GM18873 (cell line): ENCODE measurements at regions not wholly inside any gene's neighbourhood (a gene's known extent, or its start where the extent isn't known, plus 50 kb on each side); places are given as distances from the start of the nearest gene placed in this dataset.
"Not testable (repeated sequence)": the region's sequence is repeated elsewhere in the genome, so short reads cannot be mapped to it uniquely, and the experiment has no call there.

Experiments used
- ATAC-seq: cut with Tn5 transposase; IDR thresholded peaks from one replicate; pipeline ENCODE4 v1.9.1; 2021; ENCODE audit warnings: mild to moderate bottlenecking, moderate library complexity, moderate number of reproducible peaks; ENCODE audit not compliant: unreplicated experiment, low FRiP score

- no peak for ATAC-seq
Measured at GRCh38 chr9:22970434-22970975, 523.9 kb downstream of the DMRTA1 start.

- no peak for ATAC-seq
Measured at GRCh38 chr9:22975951-22976350, 529.3 kb downstream of the DMRTA1 start.

DNA sequence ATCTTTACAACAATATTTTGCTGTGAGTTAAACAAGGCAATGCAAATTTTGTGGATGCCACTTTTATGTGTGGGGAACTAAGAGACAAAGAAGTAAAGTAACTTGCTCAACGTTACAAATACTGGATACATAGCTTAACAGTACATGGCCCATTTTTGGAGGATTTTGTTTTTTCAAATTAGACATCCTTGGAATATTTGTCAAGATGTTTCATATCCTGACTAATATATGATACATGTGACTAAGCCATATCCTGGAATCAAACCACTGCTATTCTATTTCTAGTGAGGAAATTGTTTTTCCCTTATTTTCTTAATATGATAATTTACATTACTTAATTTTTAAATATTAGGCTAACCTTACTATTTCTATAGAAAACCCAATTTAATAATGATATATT is 529.8 kb downstream of the DMRTA1 start:
- no peak for ATAC-seq

GRCh38 chr9:22980429-22980828 is 533.8 kb downstream of the DMRTA1 start:
- ATAC-seq: not testable (repeated sequence)

- ATAC-seq: no peak
Measured at GRCh38 chr9:22986556-22986955, 539.9 kb downstream of the DMRTA1 start.

DNA sequence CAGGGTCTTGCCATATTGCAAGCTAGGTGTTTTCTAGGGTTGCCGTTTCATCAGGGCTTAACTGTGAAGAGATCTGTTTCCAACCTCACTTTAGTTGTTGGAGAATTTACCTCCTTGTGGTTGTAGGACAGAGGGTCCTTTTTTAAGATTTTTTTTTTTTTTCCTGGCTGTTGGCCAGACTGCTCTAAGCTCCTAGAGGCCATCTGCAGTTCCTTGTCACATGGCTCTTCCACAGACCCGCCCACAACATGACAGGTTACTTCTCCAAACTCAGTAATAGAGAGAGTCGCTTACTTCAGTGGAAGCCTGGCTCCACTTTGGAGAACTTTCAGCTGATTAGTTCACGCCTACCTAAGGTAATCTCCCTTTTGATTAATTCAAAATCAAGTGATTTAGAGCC is 543.7 kb downstream of the DMRTA1 start:
- no peak for ATAC-seq

DNA sequence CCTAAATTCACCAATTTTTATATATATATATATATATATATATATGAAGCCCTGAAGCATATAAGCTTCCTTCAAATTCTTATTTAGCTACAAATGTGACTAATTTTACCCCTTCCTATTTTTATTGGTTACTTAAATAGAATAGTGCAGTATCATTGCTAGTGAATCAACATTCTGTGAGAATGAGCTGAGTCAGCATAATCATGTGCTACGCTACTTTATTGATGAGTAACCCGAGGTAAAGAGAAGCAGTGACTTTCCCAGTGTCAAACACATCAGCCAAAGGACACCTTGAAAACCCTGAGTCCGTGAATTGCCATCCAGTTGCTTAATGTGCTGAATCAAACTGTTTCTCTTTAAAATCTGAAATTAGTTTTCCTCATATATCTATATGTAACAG is 546.2 kb downstream of the DMRTA1 start:
- ATAC-seq: no peak

DNA sequence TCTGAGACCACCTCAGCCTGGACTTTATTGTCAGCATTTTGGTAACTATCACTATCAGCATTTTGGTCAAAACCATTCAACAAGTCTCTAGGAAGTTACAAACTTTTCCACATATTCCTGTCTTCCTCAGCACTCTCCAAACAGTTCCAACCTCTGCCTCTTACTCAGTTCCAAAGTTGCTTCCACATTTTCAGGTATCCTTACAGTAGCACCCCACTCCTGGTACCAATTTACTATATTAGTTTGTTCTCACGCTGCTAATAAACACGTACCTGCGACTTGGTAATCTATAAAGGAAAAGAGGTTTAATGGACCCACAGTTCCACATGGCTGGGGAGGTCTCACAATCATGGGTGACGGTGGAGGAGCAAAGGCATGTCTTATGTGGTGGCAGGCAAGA is 551.3 kb downstream of the DMRTA1 start:
- no peak for ATAC-seq

DNA sequence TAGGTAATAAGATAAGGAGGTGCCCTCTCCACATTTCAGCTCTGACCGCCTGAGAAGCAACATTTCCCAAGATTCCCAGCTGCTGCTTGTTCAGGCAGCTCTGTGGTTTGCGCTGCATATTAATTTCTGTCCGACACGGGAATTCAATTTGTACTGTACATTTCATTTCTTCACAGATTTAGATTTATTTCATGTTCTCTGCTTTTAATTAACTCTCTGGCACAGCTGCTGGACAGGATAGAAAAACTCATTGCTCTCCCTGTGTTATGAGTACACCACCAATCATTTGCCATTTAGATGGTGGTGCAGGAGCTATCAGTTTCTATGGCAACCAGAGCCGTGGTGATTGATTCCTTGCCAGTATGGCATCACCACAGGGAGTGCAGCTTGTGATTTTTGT is 558.5 kb downstream of the DMRTA1 start:
- ATAC-seq: no peak

DNA sequence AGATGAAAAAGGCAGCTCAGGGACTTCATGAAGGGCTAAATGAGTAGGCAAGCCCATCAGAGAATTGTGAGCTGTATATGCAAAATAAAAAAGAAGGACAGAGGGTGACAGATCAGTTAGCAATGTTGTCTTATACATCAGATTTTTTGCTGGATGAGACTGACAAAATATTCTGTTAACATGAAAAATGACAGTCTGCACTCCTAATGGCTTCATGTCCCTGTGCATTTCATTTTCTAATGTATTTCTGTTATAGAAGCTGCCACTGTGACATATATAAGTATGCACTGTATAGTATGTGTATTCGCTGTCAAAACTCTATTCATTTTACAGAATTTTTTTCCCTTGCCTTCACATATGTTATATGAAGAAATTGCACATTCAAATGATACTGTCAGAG is 559.5 kb downstream of the DMRTA1 start:
- ATAC-seq: no peak

DNA sequence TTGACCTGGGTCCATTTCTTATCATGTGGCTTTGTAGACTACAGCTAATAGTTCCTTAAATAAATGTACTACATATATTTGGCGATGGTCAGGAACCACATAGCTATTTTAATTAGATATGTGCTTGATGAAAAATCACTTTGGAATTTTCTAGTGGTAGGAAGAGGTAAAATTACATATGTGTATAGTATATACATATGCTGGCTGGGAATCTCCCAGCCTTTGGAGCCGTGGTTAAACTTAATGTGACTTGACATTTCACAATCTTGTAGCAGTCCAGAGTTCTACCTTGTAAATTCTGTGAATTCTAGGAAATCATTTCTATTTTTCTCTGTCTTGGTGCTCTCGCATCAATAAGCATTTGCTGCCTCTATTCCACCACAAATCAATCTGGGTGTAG is 565.0 kb downstream of the DMRTA1 start:
- ATAC-seq: no peak

DNA sequence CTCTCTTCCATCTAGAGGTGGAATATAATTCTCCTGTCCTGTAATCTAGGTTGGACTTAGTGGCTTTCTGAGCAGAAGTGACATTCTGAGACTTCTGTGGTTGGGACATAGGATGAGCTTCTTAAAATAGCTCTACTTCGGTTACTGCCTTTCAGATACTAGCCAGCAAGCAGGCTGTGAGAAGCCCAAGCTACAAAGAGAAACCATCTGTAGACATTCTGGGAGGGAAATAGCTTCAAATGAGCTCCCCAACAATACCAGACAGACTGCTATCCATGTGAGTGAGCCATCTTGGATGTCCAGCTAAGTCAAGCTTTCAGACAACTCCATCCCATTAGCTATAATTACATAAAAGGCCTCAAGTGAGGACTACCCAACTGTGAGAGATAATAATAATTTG is 568.9 kb downstream of the DMRTA1 start:
- no peak for ATAC-seq

DNA sequence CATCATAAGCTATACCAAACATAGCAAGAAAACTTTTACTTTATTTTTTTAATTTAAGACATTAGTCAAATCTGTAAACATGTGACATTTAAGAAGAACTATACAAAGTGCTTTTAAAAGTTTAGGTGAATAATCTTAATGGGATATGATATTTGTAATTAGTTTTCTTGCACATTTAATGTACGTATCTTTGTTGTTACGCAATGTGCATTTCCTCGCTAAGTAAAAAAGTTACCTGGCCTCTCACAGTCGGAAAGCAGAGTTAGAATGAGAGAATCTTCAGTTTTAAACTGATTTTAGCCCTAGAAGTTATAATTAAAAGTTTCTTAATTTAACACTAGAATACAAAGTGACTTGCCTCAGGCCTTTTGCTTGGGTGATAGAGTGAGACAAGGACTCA is 589.8 kb downstream of the DMRTA1 start:
- ATAC-seq: no peak

DNA sequence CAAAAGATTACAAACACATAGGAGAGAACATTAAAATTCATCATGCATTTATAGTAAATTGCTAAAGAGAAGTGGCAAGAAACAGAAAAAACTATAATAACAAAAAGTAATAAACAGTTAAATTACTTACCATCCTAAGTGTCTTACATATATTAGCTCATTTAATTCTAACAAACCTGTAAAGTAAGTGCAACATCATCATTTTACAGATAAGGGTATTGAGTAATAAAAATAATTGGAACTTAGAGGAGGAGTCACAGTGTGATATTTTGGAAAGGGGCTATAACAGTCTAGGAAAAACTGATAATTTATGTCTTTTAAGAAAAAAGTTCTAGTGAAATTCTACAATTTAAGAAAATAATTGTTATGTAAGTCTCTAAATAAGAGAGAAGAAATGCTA is 592.8 kb downstream of the DMRTA1 start:
- ATAC-seq: no peak

DNA sequence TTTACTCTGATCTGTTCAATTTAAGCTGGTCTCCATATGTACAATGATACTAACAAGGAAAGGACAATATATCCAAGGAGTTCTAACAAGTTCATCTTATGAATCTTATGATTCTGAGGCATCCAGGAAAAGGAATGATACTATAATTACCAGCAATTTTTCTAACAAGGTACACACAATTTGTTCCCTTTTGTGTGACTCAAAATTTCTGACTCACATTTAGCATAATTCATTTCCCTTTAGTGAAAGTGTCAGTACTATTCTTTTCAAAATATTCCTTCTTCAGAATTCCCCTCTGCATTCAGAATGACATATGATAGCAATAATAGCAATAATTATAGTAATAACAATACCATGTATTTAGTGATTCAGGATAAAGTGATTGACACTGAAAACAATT is 594.8 kb downstream of the DMRTA1 start:
- no peak for ATAC-seq

DNA sequence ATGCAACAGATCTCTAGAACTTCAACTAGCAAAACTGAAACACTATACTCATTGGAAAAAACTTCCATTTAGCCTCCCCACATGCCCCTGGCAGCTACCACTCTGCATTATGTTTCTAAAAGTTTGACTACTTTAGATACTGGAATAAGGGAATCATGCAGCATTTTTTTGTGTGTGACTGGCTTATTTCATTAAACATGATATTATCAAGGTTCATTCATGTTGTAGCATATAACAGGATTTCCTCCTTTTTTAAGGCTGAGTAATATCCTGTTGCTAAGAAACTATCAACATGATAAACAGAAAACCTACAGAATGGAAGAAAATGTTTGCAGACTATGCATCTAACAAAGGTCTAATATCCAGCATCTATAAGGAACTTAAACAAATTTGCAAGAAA is 597.9 kb downstream of the DMRTA1 start:
- no peak for ATAC-seq

DNA sequence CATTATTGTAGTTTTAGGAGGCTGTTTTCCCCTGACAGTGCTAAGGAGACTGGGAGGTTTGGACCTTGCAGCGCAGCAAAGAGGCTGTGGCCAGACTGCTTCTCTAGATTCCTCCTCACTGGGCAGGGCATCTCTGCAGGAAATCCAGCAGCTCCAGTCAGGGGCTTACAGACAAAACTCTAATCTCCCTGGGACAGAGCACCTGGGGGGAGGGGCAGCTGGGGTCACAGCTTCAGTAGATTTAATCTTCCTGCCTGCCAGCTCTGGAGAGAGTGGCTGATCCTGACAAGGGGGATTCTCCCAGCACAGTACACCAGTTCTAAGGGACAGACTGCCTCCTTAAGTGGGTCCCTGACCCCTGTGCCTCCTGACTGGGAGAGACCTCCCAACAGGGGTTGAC is 599.4 kb downstream of the DMRTA1 start:
- not testable (repeated sequence) for ATAC-seq

DNA sequence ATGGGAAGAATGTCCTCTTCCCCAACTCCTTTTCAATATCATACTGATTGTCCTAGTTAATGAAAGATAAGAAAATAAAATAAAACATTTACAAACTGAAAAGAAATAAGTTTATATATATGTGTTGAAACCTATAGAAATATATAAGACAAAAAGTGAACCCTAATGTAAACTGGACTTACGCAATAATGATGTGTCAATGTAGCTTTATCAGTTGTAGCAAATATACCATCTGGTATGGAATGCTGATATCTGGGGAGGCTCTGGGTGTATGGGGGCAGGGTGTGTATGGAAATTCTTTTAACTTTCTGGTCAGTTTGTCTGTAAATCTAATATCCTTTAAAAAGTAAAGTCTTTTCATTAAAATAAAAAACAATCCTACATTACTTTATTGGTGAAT is 603.9 kb downstream of the DMRTA1 start:
- no peak for ATAC-seq

- ATAC-seq: no peak
Measured at GRCh38 chr9:23073136-23073535, 626.5 kb downstream of the DMRTA1 start.

- ATAC-seq: no peak
Measured at GRCh38 chr9:23079798-23080197, 633.2 kb downstream of the DMRTA1 start.

- no peak for ATAC-seq
Measured at GRCh38 chr9:23081377-23081776, 634.8 kb downstream of the DMRTA1 start.

- no peak for ATAC-seq
Measured at GRCh38 chr9:23088932-23089364, 642.3 kb downstream of the DMRTA1 start.

DNA sequence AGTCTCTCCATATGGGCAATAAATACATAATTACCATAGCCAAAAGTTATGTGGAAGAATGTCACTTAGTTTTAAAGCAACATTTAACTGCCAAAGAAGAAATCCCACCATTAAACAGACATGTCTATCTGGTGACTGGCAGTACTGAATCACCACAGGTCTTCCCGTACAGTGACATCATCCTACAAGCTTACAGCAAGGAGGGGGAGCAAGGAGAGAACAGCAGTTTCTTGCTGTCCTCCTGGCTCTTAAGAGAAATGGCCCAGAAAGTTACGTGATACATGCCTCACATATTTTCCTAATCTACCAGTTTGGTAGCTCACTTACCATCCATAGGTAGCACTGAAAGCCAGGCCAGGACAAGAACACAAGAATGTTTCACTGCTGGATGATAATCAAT is 671.0 kb downstream of the DMRTA1 start:
- ATAC-seq: no peak
